ENCODE measurements at regions not wholly inside any gene's neighbourhood (a gene's known extent, or its start where the extent isn't known, plus 50 kb on each side); places are given as distances from the start of the nearest gene placed in this dataset.

DNA sequence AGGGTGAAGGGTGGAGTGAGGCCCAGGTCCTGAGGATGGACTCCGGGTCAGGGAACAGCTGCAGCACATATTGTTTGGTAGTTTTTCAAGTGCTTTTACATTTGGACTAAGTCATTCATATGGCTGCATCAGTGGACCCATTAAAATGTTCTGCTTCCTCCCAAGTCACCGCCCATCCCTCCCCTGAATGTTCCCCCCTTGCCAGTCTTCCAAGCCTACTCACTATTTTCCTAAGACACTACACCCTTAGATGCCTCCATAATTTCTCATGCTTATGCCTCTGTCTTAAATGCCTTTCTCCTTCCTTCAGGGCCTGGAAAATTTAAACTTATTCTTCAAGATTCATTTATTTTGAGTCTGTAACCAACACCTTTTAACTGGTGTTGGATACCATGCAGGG lies 86.6 kb upstream of the NR4A3 start:
- no peaks in the 10 kb centered on the region for H3K27me3 ChIP-seq
- peaks cover 0 to 6% (median 2%) of the 10 kb centered on the region in 4 donors for H3K4me1 ChIP-seq
- DNase-seq, result no peak
- intact Hi-C loops (cut with DNase I), result no loop called here
- H3K9me3 ChIP-seq, result no peaks in the 10 kb centered on the region
- no peak overlapping the region for H3K27ac ChIP-seq
- H3K4me3 ChIP-seq, result no peak overlapping the region
- WGBS, 2 donors, result 86 to 94% methylated on average over 2 of the region's 2 CpGs
- TF ChIP-seq EP300 (IDR thresholded peaks at IDR 0.05) (no peak), POLR2A (IDR thresholded peaks at IDR 0.05) (no peak), POLR2AphosphoS5 (IDR thresholded peaks at IDR 0.05) (no peak)
- TF ChIP-seq, protein P1, sequence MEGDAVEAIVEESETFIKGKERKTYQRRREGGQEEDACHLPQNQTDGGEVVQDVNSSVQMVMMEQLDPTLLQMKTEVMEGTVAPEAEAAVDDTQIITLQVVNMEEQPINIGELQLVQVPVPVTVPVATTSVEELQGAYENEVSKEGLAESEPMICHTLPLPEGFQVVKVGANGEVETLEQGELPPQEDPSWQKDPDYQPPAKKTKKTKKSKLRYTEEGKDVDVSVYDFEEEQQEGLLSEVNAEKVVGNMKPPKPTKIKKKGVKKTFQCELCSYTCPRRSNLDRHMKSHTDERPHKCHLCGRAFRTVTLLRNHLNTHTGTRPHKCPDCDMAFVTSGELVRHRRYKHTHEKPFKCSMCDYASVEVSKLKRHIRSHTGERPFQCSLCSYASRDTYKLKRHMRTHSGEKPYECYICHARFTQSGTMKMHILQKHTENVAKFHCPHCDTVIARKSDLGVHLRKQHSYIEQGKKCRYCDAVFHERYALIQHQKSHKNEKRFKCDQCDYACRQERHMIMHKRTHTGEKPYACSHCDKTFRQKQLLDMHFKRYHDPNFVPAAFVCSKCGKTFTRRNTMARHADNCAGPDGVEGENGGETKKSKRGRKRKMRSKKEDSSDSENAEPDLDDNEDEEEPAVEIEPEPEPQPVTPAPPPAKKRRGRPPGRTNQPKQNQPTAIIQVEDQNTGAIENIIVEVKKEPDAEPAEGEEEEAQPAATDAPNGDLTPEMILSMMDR (IDR thresholded peaks at IDR 0.05), result no peak
- H3K36me3 ChIP-seq, result no peaks in the 10 kb centered on the region

DNA sequence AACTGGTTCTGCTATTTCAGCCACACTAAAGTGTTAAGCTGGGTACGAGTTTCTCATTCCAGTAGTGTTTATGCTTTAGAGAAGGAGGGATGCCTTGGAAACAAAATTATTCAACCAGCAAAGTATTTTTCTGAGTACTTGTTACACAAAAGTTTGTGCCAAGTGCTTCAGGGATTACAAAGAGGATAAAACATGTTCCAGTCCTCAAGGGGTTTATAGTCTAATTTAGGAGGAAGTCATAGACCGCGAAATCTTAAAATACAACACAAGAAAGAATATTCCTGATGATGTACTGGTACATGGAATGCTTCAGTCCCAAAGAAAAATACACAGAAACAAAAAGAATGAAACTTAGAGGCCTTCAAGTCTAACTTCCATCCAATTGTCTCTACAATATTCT lies 85.4 kb upstream of the NR4A3 start:
- no peak overlapping the region for H3K4me3 ChIP-seq
- no peaks in the 10 kb centered on the region for H3K9me3 ChIP-seq
- H3K36me3 ChIP-seq, result no peaks in the 10 kb centered on the region
- H3K27me3 ChIP-seq, result no peaks in the 10 kb centered on the region
- no peak for TF ChIP-seq POLR2A (IDR thresholded peaks at IDR 0.05)
- H3K27ac ChIP-seq, result no peak overlapping the region
- H3K4me1 ChIP-seq, result peaks cover 0 to 6% (median 2%) of the 10 kb centered on the region in 4 donors
- intact Hi-C loops (cut with DNase I), result no loop called here
- WGBS, 2 donors, result 78 to 83% methylated on average over 3 of the region's 3 CpGs
- no peak for DNase-seq

DNA sequence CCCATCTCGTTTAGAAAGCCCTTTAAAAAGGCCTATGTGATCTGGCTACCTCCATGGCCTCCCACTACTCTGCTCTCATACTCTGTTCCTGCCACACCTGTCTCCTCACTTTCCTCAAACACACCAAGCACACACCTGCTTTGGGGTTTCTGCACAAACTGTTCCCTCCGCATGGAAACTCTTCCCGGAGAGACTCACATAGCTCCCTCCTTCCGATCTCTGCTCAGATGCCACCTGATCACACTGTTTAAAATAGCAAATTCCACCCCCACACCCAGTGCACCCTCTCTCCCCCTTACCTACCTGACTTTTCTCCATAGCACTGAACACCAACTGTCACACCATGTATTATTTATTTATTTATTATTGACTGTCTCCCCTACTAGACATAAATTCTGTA lies 84.0 kb upstream of the NR4A3 start:
- Histone ChIP-seq H3K36me3 (no peaks in the 10 kb centered on the region), H3K27me3 (no peaks in the 10 kb centered on the region), H3K4me3 (no peak overlapping the region), H3K4me1 (peaks cover 0 to 6% (median 2%) of the 10 kb centered on the region in 4 donors), H3K9me3 (no peaks in the 10 kb centered on the region), H3K27ac (no peak overlapping the region)
- TF ChIP-seq, protein P1 (IDR thresholded peaks at IDR 0.05), result no peak
- TF ChIP-seq POLR2A (IDR thresholded peaks at IDR 0.05) (no peak), EP300 (IDR thresholded peaks at IDR 0.05) (no peak), POLR2AphosphoS5 (IDR thresholded peaks at IDR 0.05) (no peak)
- no peak for DNase-seq
- intact Hi-C loops (cut with DNase I), result no loop called here
- WGBS, 2 donors, result 87 to 93% methylated on average over 4 of the region's 4 CpGs

DNA sequence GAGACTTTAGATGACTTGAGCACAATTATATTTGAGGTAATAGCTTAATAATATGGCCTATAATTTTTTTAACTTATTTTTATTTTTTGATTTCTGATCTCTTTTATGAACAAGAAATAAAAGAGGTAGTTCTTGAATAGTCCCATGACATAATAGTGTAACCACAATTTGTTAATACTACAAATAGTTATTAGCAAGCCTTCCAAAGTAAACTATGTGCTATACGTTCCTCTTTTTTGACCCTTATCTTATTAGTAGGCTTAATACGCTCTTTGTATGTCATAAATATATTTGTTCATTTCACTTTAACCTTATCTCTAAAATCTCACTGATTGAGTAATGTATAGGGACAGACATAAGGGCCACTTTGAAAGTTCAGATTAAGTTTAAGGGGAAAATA lies 78.7 kb upstream of the NR4A3 start:
- no peak overlapping the region for H3K27ac ChIP-seq
- H3K4me3 ChIP-seq, result no peak overlapping the region
- no peaks in the 10 kb centered on the region for H3K27me3 ChIP-seq
- no peak for DNase-seq
- TF ChIP-seq, protein P1 (IDR thresholded peaks at IDR 0.05), result no peak
- TF ChIP-seq EP300 (IDR thresholded peaks at IDR 0.05) (no peak), POLR2AphosphoS5 (IDR thresholded peaks at IDR 0.05) (no peak), POLR2A (IDR thresholded peaks at IDR 0.05) (no peak)
- H3K9me3 ChIP-seq, result no peaks in the 10 kb centered on the region
- no peaks in the 10 kb centered on the region for H3K4me1 ChIP-seq
- H3K36me3 ChIP-seq, result no peaks in the 10 kb centered on the region
- intact Hi-C loops (cut with DNase I), result no loop called here
- 83 to 84% methylated on average over 2 of the region's 2 CpGs for WGBS, 2 donors

DNA sequence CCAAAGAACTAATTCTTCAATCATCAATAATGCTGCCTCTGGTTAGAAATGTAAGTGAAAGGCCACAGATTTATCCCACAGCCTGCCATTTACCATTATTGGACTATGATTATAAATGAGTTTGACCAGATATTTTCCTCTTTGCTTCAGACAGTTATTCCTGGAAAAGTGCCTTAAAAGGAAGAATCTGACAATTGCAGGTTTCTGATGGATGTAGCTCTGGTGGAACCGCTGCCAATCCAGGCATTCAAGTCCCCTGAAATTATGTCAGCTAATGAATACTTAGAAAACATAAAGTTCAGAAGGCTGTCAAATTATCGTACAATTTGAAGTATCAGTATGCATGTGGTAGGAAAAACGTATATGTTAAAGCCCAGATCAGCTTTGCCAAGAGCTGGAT lies 78.2 kb upstream of the NR4A3 start:
- Histone ChIP-seq H3K9me3 (no peaks in the 10 kb centered on the region), H3K4me3 (no peak overlapping the region), H3K36me3 (no peaks in the 10 kb centered on the region), H3K27me3 (no peaks in the 10 kb centered on the region), H3K4me1 (no peaks in the 10 kb centered on the region), H3K27ac (no peak overlapping the region)
- WGBS, 2 donors, result 84 to 91% methylated on average over 3 of the region's 3 CpGs
- intact Hi-C loops (cut with DNase I), result no loop called here
- no peak for TF ChIP-seq POLR2AphosphoS5 (IDR thresholded peaks at IDR 0.05)
- TF ChIP-seq, protein P1 (IDR thresholded peaks at IDR 0.05), result no peak
- TF ChIP-seq EP300 (IDR thresholded peaks at IDR 0.05), result no peak
- TF ChIP-seq POLR2A (IDR thresholded peaks at IDR 0.05), result no peak
- DNase-seq, result no peak
